Gastrocnemius medialis (tissue), 4 donors: ENCODE measurements at regions not wholly inside any gene's neighbourhood (a gene's known extent, or its start where the extent isn't known, plus 50 kb on each side); places are given as distances from the start of the nearest gene placed in this dataset.

Source experiments
- CTCF ChIP-seq, 5 experiments: fragments of 450-650 bp in 3 of 5; fragments of 200-600 bp in 2 of 5; sonication (generic) in 2 of 5; IDR thresholded peaks in 4 of 5; conservative IDR thresholded peaks in 1 of 5; 1 replicate in 4 of 5; 2 replicates in 1 of 5; pipeline ENCODE4 v1.5.1; 2016 to 2019; ENCODE audit warnings: antibody characterized with exemption in 5 of 5, mild to moderate bottlenecking in 3 of 5, moderate library complexity in 3 of 5
- POLR2A ChIP-seq, 2 donors: fragments of 450-650 bp; IDR thresholded peaks; one replicate each; pipeline ENCODE4 v1.6.1; 2017; ENCODE audit warnings: antibody characterized with exemption in 2 of 2, mild to moderate bottlenecking in 2 of 2, moderate library complexity in 2 of 2

GRCh38 chr14:38404100-38404541 lies 148.2 kb upstream of the CLEC14A start:
- TF ChIP-seq CTCF (IDR thresholded peaks at IDR 0.05 in 4 of 5, conservative IDR thresholded peaks at IDR 0.05 in 1 of 5) (no peak), POLR2A (IDR thresholded peaks at IDR 0.05) (no peak)
